Neural progenitor cell (in vitro differentiated cells): ENCODE measurements at regions not wholly inside any gene's neighbourhood (a gene's known extent, or its start where the extent isn't known, plus 50 kb on each side); places are given as distances from the start of the nearest gene placed in this dataset.

Source experiments
- CTCF ChIP-seq: fragments of 200-600 bp; sonication (generic); IDR thresholded peaks from 2 replicates; pipeline ENCODE4 v1.5.1; 2017; ENCODE audit warnings: antibody characterized with exemption, mild to moderate bottlenecking
- EZH2 ChIP-seq: fragments of 200-600 bp; sonication (generic); IDR thresholded peaks from 2 replicates; pipeline ENCODE4 v1.6.1; 2017; ENCODE audit warnings: antibody characterized with exemption, mild to moderate bottlenecking, moderate library complexity
- EZH2phosphoT487 ChIP-seq: fragments of 200-600 bp; sonication (generic); IDR thresholded peaks from 2 replicates; pipeline ENCODE4 v1.6.1; 2017; ENCODE audit warnings: antibody characterized with exemption

- TF ChIP-seq CTCF (no peak), EZH2phosphoT487 (no peak), EZH2 (no peak)
These were observed 767.4 kb upstream of the GHITM start for GRCh38 chr10:83371696-83372490.
